ENCODE measurements at regions not wholly inside any gene's neighbourhood (a gene's known extent, or its start where the extent isn't known, plus 50 kb on each side); places are given as distances from the start of the nearest gene placed in this dataset.

GRCh38 chr16:86388976-86389375 lies 121.4 kb upstream of the FOXF1 start:
- H3K79me2 ChIP-seq (ENCODE audit: control insufficient read depth, insufficient read depth, low read length) = no peaks in the 10 kb centered on the region
- no peak overlapping the region for H3K4me2 ChIP-seq (ENCODE audit: control insufficient read depth, insufficient read depth)
- intact Hi-C loops (cut with micrococcal nuclease; ENCODE audit: unreplicated experiment) (no loop called here), in situ Hi-C loops (cut with MboI) (no loop called here)
- CTCF ChIA-PET = no interaction called here
- FAIRE-seq (no peak), ATAC-seq (no peak), DNase-seq (ENCODE audit: low read depth, low spot score) (no peak)
- POLR2A ChIA-PET = no interaction called here
- H3K4me3 ChIP-seq = no peak overlapping the region
- H3K27me3 ChIP-seq (replicated peaks in 1 of 2; ENCODE audit: control insufficient read depth in 2 of 2, insufficient read depth in 2 of 2, low read length in 1 of 2) = peaks cover 0 to 1% of the 10 kb centered on the region in 2 experiments; a peak in 2 of 4 replicates
- H2AFZ ChIP-seq (ENCODE audit: control insufficient read depth, low read depth, low read length) = no peak overlapping the region
- SMC1A ChIA-PET (ENCODE audit: uncharacterized antibody, unreplicated experiment) = no interaction called here
- no peak overlapping the region for H3K27ac ChIP-seq (ENCODE audit: control insufficient read depth, insufficient read depth)
- no peaks in the 10 kb centered on the region for H3K4me1 ChIP-seq (ENCODE audit: control insufficient read depth, insufficient read depth, low read length)
- 18% methylated on average over 5 of the region's 5 CpGs for WGBS (ENCODE audit: insufficient coverage, insufficient replicate concordance, low lambda C conversion rate, missing lambda C conversion rate)
- RAD21 ChIA-PET (ENCODE audit: unreplicated experiment) = no interaction called here
- no peaks in the 10 kb centered on the region for H3K9me3 ChIP-seq (replicated peaks; ENCODE audit: control insufficient read depth, insufficient read depth, low read length)
- no TSS peak for BruUV-seq (replicated peaks)
- H3K9ac ChIP-seq (ENCODE audit: control insufficient read depth, insufficient read depth, low read length) = no peak overlapping the region
- TF ChIP-seq GABPA (IDR thresholded peaks at IDR 0.05; ENCODE audit: low read depth) = no peak
- no peak for TF ChIP-seq ESRRA (IDR thresholded peaks at IDR 0.05; ENCODE audit: low read length)
- TF ChIP-seq SMC3 (IDR thresholded peaks at IDR 0.05; ENCODE audit: borderline replicate concordance, low read length) = no peak
- TF ChIP-seq RUNX3 (IDR thresholded peaks at IDR 0.05; ENCODE audit: low read length) = no peak
- TF ChIP-seq TCF7 (IDR thresholded peaks at IDR 0.05; ENCODE audit: borderline replicate concordance) = no peak
- no peak for TF ChIP-seq SIX5 (IDR thresholded peaks at IDR 0.05; ENCODE audit: low read depth, low read length, severe bottlenecking)
- no peak for TF ChIP-seq STAT1 (conservative IDR thresholded peaks at IDR 0.05)
- no peak for TF ChIP-seq MAX (IDR thresholded peaks at IDR 0.05; ENCODE audit: low read depth, low read length)
- no peak for TF ChIP-seq PKNOX1 (IDR thresholded peaks at IDR 0.05)
- TF ChIP-seq RFX5 (IDR thresholded peaks at IDR 0.05; ENCODE audit: low read depth, low read length) = no peak
- TF ChIP-seq HDAC2 (IDR thresholded peaks at IDR 0.05) = no peak
- no peak for TF ChIP-seq POLR2A (IDR thresholded peaks at IDR 0.05; ENCODE audit: low read depth, low read length)
- no peak for TF ChIP-seq CBX5 (IDR thresholded peaks at IDR 0.05; ENCODE audit: low read depth)
- no peaks in the 10 kb centered on the region for H4K20me1 ChIP-seq (ENCODE audit: control insufficient read depth, insufficient read depth)
- no peaks in the 10 kb centered on the region for H3K36me3 ChIP-seq (ENCODE audit: control insufficient read depth in 2 of 2, insufficient read depth in 2 of 2, low read length in 1 of 2)

All from GM12878 (cell line).